Fibroblast of the aortic adventitia (primary cell): ENCODE measurements at regions not wholly inside any gene's neighbourhood (a gene's known extent, or its start where the extent isn't known, plus 50 kb on each side); places are given as distances from the start of the nearest gene placed in this dataset.

Experiments used
- DNase-seq: peaks from one replicate; pipeline ENCODE4 v3.0.0-alpha.2; 2010; ENCODE audit warnings: low read depth
- H3K4me3 ChIP-seq: 2 replicates; pipeline ENCODE4 v1.5.1; 2011; ENCODE audit warnings: low read depth, mild to moderate bottlenecking, control low read depth, low read length, moderate library complexity
- TF ChIP-seq, protein P1 (sequence below): IDR thresholded peaks from 2 replicates; pipeline ENCODE4 v1.5.1; 2011; ENCODE audit warnings: mild to moderate bottlenecking, low read length, control low read depth, inconsistent platforms; ENCODE audit not compliant: insufficient read depth

DNA sequence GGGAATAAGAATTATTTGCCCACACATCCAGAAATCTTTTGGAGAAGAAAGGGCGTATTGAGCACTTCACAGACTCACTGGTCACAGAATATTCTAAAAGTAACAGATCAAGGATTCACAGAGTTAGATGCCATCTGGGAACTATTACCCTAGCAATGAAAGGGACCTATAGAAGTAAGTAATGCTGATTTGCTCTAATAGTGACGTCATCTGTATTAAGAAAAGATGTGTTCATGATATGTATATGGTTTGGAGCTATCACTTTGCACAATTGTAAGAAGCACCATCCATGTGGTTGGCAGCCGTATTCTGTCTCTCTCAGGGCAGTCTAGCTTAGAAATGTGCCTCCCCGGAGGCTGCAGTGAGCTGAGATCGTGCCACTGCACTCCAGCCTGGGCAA lies 52.8 kb upstream of the SV2C start:
- H3K4me3 ChIP-seq, result no peak overlapping the region
- TF ChIP-seq, protein P1, sequence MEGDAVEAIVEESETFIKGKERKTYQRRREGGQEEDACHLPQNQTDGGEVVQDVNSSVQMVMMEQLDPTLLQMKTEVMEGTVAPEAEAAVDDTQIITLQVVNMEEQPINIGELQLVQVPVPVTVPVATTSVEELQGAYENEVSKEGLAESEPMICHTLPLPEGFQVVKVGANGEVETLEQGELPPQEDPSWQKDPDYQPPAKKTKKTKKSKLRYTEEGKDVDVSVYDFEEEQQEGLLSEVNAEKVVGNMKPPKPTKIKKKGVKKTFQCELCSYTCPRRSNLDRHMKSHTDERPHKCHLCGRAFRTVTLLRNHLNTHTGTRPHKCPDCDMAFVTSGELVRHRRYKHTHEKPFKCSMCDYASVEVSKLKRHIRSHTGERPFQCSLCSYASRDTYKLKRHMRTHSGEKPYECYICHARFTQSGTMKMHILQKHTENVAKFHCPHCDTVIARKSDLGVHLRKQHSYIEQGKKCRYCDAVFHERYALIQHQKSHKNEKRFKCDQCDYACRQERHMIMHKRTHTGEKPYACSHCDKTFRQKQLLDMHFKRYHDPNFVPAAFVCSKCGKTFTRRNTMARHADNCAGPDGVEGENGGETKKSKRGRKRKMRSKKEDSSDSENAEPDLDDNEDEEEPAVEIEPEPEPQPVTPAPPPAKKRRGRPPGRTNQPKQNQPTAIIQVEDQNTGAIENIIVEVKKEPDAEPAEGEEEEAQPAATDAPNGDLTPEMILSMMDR, result no peak
- DNase-seq, result no peak

DNA sequence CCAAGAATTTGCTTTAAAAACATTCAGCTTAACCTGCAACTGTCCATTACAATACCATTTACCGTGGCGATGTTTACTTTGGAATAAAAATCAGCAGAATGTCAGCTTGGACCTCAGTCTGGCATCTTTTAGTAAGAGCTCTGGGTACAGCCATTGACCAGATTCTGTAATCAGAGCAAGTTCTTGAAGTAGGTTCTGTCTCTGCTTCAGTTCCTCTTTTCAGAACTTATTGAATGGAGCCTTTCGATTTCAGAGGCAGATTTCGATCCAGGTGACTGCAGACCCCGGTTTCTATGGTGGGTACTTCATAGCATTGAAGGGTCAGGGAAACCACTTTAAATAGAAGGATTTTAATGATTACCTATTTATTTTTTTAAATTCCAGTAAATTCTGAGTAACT lies 53.4 kb upstream of the SV2C start:
- DNase-seq, result no peak
- TF ChIP-seq, protein P1, result no peak
- no peak overlapping the region for H3K4me3 ChIP-seq

DNA sequence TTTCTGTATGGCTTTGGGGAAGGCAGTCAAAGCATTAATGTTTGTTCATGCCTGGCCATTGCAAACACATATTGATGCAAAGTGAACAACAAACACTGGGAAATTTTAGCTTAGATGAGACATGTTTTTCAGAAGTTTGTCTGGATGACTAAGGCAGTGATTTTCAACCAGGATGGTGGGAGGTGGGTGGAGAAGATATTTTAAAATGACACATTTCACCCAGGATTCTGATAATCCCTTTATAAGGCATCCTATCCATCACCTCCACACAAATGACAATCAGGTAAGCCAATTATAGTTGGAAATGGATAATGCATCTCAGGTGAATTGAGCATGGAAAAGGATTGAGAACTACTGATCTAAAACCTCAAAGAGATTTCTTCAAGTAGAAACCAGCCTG lies 57.4 kb upstream of the SV2C start:
- TF ChIP-seq, protein P1, result no peak
- H3K4me3 ChIP-seq, result no peak overlapping the region
- no peak for DNase-seq

DNA sequence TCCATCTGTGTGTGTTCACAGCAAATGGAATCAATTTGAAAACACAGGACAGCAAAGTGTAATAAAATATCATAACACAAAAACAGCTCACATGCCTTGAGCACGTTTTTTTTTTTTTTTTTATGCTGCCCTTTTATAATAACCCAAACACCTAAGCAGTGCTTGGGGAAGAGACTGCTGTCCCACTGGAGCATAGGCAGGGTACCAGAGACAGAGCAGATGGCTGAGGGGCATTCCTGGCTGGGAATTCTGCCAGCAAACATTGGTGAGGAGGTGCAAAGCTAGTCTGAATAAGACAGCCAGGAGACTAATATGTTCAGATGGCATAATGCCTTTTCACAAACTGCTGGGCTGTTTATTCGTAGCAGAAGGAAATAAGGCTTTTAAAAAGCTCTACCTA lies 58.1 kb upstream of the SV2C start:
- TF ChIP-seq, protein P1, result no peak
- no peak for DNase-seq
- no peak overlapping the region for H3K4me3 ChIP-seq

DNA sequence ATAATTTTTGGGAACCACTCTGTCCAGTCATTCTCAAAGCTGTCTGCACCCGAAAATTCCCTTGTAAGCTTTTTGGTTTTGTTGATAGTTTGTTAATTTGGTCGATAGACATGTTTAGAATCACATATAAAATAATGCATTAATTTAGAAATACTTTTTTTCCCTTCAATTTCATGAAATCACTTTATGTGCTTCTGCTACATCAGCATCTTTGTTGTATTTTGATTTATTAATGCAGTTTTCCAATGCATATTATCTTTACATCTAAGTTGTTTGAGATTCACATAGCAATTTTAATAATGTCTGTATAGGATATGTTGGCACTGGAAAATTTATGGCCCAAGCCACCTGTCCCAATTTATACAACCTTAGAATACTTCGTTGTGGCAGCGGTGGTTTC lies 60.6 kb upstream of the SV2C start:
- no peak for DNase-seq
- no peak overlapping the region for H3K4me3 ChIP-seq
- TF ChIP-seq, protein P1, result no peak

DNA sequence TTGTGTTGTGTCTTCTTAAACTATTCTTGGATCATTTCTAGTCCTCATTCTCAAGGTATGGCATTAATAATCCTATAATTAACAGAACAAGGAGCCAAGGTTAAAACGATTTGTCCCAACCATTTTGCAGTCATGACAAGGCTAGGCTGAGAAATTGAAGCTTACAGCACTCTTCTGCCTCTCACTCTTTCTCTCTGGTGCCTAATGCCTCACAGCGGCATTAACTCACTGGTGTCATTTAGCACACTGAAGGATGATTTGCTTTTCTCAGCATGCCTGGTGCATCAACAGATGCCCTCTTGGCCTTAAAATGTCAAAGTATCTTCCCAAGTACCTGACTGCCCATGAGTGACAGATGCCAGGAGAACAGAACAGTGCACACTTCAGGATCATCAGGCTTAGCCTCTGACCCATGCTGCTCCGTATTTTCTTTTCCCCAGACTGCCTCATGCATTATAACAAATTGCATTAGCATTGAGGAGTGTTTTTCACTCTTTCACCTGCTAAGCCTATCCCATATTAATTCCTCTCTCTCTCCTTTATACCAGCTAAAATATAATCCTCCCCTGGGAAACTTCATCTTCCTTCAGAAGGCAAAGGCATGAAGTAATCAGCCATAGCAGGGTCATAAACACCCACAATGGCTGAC lies 61.1 kb upstream of the SV2C start:
- TF ChIP-seq, protein P1, result no peak
- DNase-seq, result no peak
- no peak overlapping the region for H3K4me3 ChIP-seq

DNA sequence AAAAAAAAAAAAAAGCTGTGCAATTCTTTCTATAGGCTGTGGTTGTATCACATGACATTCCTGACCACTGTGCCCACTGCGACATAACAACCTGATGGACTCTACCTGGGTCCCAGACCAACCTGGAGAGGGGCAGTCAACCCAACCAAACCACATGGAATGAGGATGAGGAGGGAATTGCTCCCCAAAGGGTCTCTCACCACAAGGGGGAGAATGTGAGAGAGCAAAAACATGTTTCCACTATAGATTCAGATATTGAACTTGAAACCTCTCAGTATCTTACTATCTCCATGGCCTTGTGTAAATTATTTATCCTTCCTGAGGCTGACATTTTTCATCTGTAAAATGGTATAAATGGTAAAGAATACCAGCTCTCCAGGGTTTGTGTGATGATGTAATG lies 66.9 kb upstream of the SV2C start:
- DNase-seq, result no peak
- H3K4me3 ChIP-seq, result no peak overlapping the region
- TF ChIP-seq, protein P1, result peak; percentile 5
